OCI-LY7 (cell line): ENCODE measurements at regions not wholly inside any gene's neighbourhood (a gene's known extent, or its start where the extent isn't known, plus 50 kb on each side); places are given as distances from the start of the nearest gene placed in this dataset.

Experiments
- EZH2phosphoT487 ChIP-seq: fragments of 200-600 bp; sonication (generic); IDR thresholded peaks from 2 replicates; pipeline ENCODE4 v1.6.1; 2018; ENCODE audit warnings: low read depth, borderline replicate concordance, mild to moderate bottlenecking, mixed run types, antibody characterized with exemption, low read length, moderate library complexity, mixed read lengths
- TF ChIP-seq, protein P1 (sequence below): fragments of 200-600 bp; sonication (generic); conservative IDR thresholded peaks from 2 replicates; pipeline ENCODE4 v1.5.1; 2014; ENCODE audit warnings: mild to moderate bottlenecking, antibody characterized with exemption, low read length, moderate library complexity, mixed read lengths

GRCh38 chr5:58012801-58013315, 447.0 kb downstream of the PLK2 start:
- TF ChIP-seq, protein P1, sequence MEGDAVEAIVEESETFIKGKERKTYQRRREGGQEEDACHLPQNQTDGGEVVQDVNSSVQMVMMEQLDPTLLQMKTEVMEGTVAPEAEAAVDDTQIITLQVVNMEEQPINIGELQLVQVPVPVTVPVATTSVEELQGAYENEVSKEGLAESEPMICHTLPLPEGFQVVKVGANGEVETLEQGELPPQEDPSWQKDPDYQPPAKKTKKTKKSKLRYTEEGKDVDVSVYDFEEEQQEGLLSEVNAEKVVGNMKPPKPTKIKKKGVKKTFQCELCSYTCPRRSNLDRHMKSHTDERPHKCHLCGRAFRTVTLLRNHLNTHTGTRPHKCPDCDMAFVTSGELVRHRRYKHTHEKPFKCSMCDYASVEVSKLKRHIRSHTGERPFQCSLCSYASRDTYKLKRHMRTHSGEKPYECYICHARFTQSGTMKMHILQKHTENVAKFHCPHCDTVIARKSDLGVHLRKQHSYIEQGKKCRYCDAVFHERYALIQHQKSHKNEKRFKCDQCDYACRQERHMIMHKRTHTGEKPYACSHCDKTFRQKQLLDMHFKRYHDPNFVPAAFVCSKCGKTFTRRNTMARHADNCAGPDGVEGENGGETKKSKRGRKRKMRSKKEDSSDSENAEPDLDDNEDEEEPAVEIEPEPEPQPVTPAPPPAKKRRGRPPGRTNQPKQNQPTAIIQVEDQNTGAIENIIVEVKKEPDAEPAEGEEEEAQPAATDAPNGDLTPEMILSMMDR: no peak
- TF ChIP-seq EZH2phosphoT487: no peak
